GM18498 (cell line): ENCODE measurements at regions not wholly inside any gene's neighbourhood (a gene's known extent, or its start where the extent isn't known, plus 50 kb on each side); places are given as distances from the start of the nearest gene placed in this dataset.
"Not testable (repeated sequence)": the region's sequence is repeated elsewhere in the genome, so short reads cannot be mapped to it uniquely, and the experiment has no call there.

Source experiments
- ATAC-seq: cut with Tn5 transposase; IDR thresholded peaks from one replicate; pipeline ENCODE4 v1.9.1; 2021; ENCODE audit warnings: mild to moderate bottlenecking, moderate library complexity; ENCODE audit not compliant: unreplicated experiment

GRCh38 chr4:79747252-79747651 lies 325.8 kb downstream of the ANTXR2 start:
- ATAC-seq = no peak

- no peak for ATAC-seq
Observed at GRCh38 chr4:79743014-79743413, 330.0 kb downstream of the ANTXR2 start.

- ATAC-seq = no peak
Observed at GRCh38 chr4:79739912-79740311, 331.9 kb upstream of the GK2 start.

GRCh38 chr4:79723507-79723906 lies 315.5 kb upstream of the GK2 start:
- no peak for ATAC-seq

- no peak for ATAC-seq
Observed at GRCh38 chr4:79700356-79700755, 292.3 kb upstream of the GK2 start.

GRCh38 chr4:79697444-79697843 lies 289.4 kb upstream of the GK2 start:
- no peak for ATAC-seq

GRCh38 chr4:79696534-79696933 lies 288.5 kb upstream of the GK2 start:
- ATAC-seq = not testable (repeated sequence)

- no peak for ATAC-seq
Observed at GRCh38 chr4:79695848-79696247, 287.8 kb upstream of the GK2 start.

- no peak for ATAC-seq
Observed at GRCh38 chr4:79689740-79690139, 281.7 kb upstream of the GK2 start.

DNA sequence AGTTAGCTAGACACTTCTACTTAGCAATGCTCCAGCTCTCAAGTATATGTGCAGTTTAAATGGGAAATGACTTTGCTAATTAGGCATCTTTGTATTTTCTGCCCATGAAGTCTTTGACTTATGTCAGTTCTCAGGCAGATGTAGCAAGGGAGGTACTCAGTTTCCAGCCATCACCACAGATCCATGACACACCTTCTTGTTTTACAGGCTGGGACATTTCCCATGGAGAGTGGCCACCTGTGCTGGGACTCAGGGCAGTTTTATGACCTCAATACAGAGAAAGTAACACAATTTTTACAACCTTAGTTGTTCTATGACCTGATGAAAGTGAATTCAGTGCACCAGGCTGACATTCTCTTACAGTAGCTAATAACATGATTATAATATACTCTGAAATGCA lies 280.7 kb upstream of the GK2 start:
- ATAC-seq = no peak

GRCh38 chr4:79687006-79687405 lies 279.0 kb upstream of the GK2 start:
- no peak for ATAC-seq

GRCh38 chr4:79685542-79685941 lies 277.5 kb upstream of the GK2 start:
- ATAC-seq = no peak

GRCh38 chr4:79684516-79684915 lies 276.5 kb upstream of the GK2 start:
- ATAC-seq = no peak

DNA sequence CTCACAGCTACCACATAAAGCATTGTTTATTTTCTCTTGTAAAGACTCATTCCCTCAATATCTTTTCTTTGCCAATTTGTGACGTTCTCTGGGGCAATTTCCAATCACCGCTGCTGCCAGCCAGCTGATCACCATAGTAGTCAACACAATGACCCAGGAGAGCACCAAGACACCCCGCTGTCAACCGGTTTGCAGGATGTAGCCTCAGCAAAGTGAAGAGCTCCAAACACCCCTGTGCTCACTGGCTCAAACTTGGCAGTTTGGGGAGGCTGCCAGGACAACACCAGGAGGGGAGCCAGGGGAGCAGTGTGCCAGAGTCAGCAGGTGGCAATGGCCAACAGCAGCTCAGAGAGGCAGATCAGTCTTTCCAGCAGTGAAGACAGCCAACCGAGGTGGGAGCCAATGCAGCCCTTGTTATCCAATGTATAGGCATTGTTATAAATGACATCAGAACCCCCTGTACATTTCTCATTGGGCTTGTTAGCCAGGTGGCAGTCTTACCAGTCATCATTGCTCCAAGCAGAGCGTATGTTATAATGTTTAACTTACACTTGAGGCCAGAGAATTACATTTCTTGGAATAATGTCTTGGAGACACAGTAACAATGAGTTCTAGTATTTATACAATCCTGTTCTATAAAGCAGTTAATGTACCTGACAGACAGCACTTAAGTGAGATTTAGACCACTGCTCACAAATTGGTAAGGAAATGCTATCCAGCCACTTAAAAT lies 274.9 kb upstream of the GK2 start:
- ATAC-seq = no peak

DNA sequence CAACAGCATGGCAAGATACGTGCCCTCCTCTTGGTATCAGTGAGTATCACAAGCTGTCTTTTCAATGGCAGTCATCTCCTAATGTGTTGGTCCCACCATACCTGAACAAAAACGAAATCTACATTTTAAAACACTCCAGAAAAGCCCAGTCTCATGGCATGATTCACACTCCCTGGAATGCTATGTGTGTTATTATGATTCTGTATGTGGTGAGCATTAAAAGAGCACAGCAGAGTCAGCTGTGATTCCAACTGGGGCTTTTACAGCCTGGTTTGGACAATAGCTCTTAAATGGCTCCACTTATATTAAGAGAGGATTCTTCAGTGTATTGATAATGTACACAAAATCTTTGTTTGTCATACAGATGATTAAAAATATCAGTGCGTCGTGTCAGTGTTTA lies 274.1 kb upstream of the GK2 start:
- ATAC-seq = no peak

- no peak for ATAC-seq
Observed at GRCh38 chr4:79679859-79680258, 271.8 kb upstream of the GK2 start.

- ATAC-seq = no peak
Observed at GRCh38 chr4:79678472-79679202, 270.6 kb upstream of the GK2 start.

- no peak for ATAC-seq
Observed at GRCh38 chr4:79676705-79677104, 268.7 kb upstream of the GK2 start.

DNA sequence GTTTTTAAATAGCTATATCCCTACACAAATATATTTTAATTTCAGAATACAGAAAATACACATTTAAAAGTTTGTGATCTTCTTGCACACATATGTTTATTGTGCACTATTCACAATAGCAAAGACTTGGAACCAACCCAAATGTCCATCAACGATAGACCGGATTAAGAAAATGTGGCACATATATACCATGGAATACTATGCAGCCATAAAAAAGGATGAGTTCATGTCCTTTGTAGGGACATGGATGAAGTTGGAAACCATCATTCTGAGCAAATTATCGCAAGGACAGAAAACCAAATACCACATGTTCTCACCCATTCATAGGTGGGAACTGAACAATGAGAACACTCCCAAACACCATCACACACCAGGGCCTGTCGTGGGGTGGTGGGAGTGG lies 266.9 kb upstream of the GK2 start:
- ATAC-seq = not testable (repeated sequence)

DNA sequence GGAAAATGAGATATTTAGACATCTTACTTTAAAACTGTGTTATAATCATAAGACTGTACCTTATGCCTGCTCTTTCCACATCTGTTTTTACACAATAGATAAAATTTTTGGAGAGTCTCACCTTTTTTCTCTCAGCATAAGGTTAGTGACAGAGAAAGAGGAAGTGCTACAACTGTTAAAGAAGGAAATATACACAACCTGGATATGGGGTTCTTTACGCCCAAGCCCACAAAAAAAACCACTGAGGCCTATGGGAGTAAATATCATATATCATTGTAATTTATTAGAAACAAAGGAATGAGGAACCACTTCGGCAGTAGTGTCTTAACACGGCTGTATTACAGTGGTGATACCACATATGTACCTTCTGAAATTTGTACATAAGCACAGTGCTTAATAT lies 265.9 kb upstream of the GK2 start:
- ATAC-seq = no peak

- ATAC-seq = no peak
Observed at GRCh38 chr4:79673377-79673776, 265.3 kb upstream of the GK2 start.

DNA sequence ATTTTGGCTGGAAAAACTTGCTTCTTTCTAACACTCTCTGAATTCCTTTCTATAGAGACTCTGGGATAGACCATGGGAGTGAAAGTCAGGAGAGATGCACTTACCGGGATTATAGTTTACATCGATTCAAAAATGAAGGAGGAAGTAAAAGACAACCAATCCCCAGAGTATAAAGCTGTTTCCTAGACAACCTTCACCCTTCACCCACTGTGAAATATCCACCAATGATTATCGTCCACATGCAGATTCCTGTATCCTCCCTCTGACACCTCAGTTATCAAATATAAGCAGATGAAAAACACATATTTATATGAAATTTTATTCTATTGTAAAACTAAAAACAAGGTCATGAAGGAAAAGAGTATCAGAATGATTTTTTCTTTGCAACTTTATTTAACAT lies 258.8 kb upstream of the GK2 start:
- ATAC-seq = no peak

- ATAC-seq = no peak
Observed at GRCh38 chr4:79666112-79666511, 258.1 kb upstream of the GK2 start.
